ENCODE measurements at regions not wholly inside any gene's neighbourhood (a gene's known extent, or its start where the extent isn't known, plus 50 kb on each side); places are given as distances from the start of the nearest gene placed in this dataset.

DNA sequence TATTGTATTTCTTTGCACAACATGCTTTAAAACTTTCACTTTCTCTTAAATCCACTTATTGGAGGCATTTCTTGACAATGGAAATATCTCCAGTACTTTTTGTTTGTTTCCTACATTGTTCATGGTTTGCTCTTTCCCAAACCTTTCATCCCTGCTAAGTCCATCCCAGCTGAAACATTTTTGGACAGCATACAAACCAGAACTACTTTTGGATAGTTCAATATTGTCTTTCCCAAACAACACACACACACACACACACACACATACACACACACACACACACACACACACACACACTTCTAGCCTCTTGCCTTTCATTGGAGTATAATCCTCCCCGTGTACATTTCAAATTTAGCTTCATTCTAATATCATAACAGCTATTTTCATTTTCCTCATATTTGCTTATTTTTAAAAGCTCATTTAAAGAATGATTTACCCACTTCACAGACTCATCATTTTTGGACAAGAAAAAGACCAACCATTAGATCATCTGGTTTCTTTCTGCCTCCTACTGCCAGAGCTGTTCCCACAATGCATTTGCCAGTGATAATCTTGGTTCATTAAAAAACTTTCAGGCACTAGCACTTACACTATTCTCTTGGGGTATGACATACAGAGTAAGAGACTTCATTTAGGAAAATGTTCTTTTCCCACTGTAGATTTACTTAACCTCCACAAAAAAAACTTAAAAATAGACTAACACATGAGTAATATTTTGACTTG, 248.1 kb downstream of the CD109 start:
- H3K27ac Mint-ChIP-seq (ENCODE audit: low read depth, unreplicated experiment): no peak overlapping the region

DNA sequence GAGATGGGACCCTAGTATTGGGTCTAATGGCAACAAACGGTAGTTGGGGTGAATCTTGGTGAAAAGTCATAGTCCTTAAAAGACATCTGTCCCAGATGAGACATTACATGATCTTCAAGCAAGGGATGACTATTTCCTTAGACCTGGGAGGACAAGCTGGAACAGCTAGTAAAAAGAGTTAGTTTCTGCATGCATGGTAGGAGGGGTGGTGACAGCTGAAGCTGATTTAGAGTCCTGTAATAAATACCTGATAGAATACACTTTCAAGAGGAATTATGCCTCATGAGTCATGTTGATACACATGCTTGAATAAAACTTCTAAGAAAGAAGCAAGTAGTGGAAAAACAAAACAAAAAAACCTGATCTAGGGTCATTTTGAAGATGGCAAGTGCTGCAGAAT, 247.4 kb downstream of the CD109 start:
- Mint-ChIP-seq H3K4me3 (ENCODE audit: unreplicated experiment) (no peak overlapping the region), H3K4me1 (ENCODE audit: insufficient read depth, unreplicated experiment) (peaks cover 4% of the 10 kb centered on the region), H3K27ac (ENCODE audit: low read depth, unreplicated experiment) (no peak overlapping the region), H3K9me3 (ENCODE audit: unreplicated experiment) (no peaks in the 10 kb centered on the region), H3K27me3 (ENCODE audit: insufficient read depth, unreplicated experiment) (no peaks in the 10 kb centered on the region), H3K36me3 (ENCODE audit: insufficient read depth, unreplicated experiment) (no peaks in the 10 kb centered on the region)
- POLR2A ChIA-PET: interaction anchor here (0.5 kb wide), 1 partner anchor 1407 kb away, joined by 3 read pairs; no protein-coding TSS in a partner anchor
- no TSS peak for BruUV-seq (replicated peaks)
- CTCF ChIA-PET: interaction anchor here (1.2 kb wide), 1 partner anchor 1265 kb away, joined by 3 read pairs; no protein-coding TSS in a partner anchor
- TF ChIP-seq, protein P1, sequence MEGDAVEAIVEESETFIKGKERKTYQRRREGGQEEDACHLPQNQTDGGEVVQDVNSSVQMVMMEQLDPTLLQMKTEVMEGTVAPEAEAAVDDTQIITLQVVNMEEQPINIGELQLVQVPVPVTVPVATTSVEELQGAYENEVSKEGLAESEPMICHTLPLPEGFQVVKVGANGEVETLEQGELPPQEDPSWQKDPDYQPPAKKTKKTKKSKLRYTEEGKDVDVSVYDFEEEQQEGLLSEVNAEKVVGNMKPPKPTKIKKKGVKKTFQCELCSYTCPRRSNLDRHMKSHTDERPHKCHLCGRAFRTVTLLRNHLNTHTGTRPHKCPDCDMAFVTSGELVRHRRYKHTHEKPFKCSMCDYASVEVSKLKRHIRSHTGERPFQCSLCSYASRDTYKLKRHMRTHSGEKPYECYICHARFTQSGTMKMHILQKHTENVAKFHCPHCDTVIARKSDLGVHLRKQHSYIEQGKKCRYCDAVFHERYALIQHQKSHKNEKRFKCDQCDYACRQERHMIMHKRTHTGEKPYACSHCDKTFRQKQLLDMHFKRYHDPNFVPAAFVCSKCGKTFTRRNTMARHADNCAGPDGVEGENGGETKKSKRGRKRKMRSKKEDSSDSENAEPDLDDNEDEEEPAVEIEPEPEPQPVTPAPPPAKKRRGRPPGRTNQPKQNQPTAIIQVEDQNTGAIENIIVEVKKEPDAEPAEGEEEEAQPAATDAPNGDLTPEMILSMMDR (IDR thresholded peaks at IDR 0.05; ENCODE audit: unreplicated experiment): no peak
- intact Hi-C loops (cut with micrococcal nuclease): no loop called here
- DNase-seq (ENCODE audit: unreplicated experiment): no peak

More for the DNA sequence above, 248.1 kb downstream of the CD109 start:
- ChIA-PET POLR2A (interaction anchor here (0.5 to 0.6 kb wide), 3 partner anchors 643 to 1407 kb away, joined by 3 read pairs; no protein-coding TSS in a partner anchor), CTCF (interaction anchor here (0.6 to 1.2 kb wide), 4 partner anchors 120 to 1659 kb away, joined by 3 to 4 read pairs (median 3); no protein-coding TSS in a partner anchor)
- DNase-seq (ENCODE audit: unreplicated experiment): no peak
- BruUV-seq (replicated peaks): no TSS peak
- peaks cover 4% of the 10 kb centered on the region for H3K4me1 Mint-ChIP-seq (ENCODE audit: insufficient read depth, unreplicated experiment)
- intact Hi-C loops (cut with micrococcal nuclease): no loop called here
- H3K4me3 Mint-ChIP-seq (ENCODE audit: unreplicated experiment): no peak overlapping the region
- H3K27me3 Mint-ChIP-seq (ENCODE audit: insufficient read depth, unreplicated experiment): no peaks in the 10 kb centered on the region
- no peaks in the 10 kb centered on the region for H3K36me3 Mint-ChIP-seq (ENCODE audit: insufficient read depth, unreplicated experiment)
- TF ChIP-seq, protein P1 (IDR thresholded peaks at IDR 0.05; ENCODE audit: unreplicated experiment): no peak
- no peaks in the 10 kb centered on the region for H3K9me3 Mint-ChIP-seq (ENCODE audit: unreplicated experiment)

DNA sequence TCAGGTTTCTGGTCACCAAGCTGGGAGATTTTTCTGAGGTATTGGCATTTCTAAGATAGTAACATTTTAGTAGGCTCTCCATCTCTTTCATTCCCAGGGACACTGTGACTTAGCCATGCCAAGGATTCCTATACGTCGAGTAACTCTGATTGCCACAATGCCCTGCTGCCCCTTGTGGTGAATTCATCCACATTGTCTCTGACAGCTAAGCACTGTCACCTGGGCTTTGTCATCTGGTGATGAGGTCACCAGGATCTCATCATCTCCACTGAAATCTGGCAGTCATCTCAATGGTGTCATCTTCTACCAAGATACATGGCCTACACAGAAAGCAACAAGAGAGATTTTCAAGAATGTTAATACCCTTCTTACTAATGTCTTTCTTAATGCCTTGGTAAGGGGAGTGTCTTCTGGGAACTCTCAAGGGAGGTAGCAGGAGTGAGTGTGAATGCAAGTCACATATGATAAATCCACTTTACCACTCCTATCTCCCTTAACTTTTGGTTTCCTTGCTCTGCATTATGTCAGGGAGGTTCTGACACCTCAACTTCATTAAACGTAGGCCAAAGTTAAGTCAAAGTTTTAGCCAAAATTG, 246.7 kb downstream of the CD109 start:
- no TSS peak for BruUV-seq (replicated peaks)
- ChIA-PET CTCF (interaction anchor here (0.8 kb wide), 1 partner anchor 26 kb away, joined by 3 read pairs; no protein-coding TSS in a partner anchor), POLR2A (no interaction called here)
- H3K9me3 Mint-ChIP-seq (ENCODE audit: unreplicated experiment): no peaks in the 10 kb centered on the region
- H3K4me1 Mint-ChIP-seq (ENCODE audit: insufficient read depth, unreplicated experiment): peaks cover 4% of the 10 kb centered on the region
- H3K27me3 Mint-ChIP-seq (ENCODE audit: insufficient read depth, unreplicated experiment): no peaks in the 10 kb centered on the region
- TF ChIP-seq, protein P1 (IDR thresholded peaks at IDR 0.05; ENCODE audit: unreplicated experiment): no peak
- intact Hi-C loops (cut with micrococcal nuclease): no loop called here
- no peaks in the 10 kb centered on the region for H3K36me3 Mint-ChIP-seq (ENCODE audit: insufficient read depth, unreplicated experiment)
- peak; percentile 30 for DNase-seq (ENCODE audit: unreplicated experiment)
- H3K4me3 Mint-ChIP-seq (ENCODE audit: unreplicated experiment): no peak overlapping the region
- H3K27ac Mint-ChIP-seq (ENCODE audit: low read depth, unreplicated experiment): no peak overlapping the region

DNA sequence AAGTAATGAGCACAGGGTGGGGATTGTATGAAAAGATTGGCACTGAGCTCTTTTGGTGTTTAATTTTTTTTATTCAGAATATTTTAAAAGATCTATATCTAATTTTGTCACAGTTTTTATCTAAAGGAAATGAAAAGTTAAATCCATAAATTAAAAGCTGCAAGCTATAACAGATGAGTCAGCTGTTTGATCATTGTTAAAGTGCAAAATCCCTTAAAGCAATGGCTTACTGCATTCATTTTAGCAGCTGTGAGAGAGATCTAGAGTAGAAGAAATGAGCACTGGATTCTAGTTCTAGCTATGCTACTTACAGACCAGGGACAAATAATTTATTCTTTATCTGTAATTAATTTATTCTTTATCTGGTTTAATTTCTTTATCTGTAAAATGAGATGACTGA, 245.9 kb downstream of the CD109 start:
- DNase-seq (ENCODE audit: unreplicated experiment): no peak
- Mint-ChIP-seq H3K9me3 (ENCODE audit: unreplicated experiment) (no peaks in the 10 kb centered on the region), H3K27me3 (ENCODE audit: insufficient read depth, unreplicated experiment) (no peaks in the 10 kb centered on the region), H3K4me1 (ENCODE audit: insufficient read depth, unreplicated experiment) (peaks cover 4% of the 10 kb centered on the region), H3K4me3 (ENCODE audit: unreplicated experiment) (no peak overlapping the region), H3K27ac (ENCODE audit: low read depth, unreplicated experiment) (no peak overlapping the region), H3K36me3 (ENCODE audit: insufficient read depth, unreplicated experiment) (no peaks in the 10 kb centered on the region)
- intact Hi-C loops (cut with micrococcal nuclease): no loop called here
- ChIA-PET POLR2A (interaction anchor here (0.5 kb wide), 1 partner anchor 181 kb away, joined by 3 read pairs; no protein-coding TSS in a partner anchor), CTCF (interaction anchor here (0.8 kb wide), 1 partner anchor 27 kb away, joined by 3 read pairs; no protein-coding TSS in a partner anchor)
- TF ChIP-seq, protein P1 (IDR thresholded peaks at IDR 0.05; ENCODE audit: unreplicated experiment): no peak
- BruUV-seq (replicated peaks): no TSS peak
